Left kidney (tissue), 1 donor: ENCODE measurements at regions not wholly inside any gene's neighbourhood (a gene's known extent, or its start where the extent isn't known, plus 50 kb on each side); places are given as distances from the start of the nearest gene placed in this dataset.
A peak's percentile ranks its signal among the peaks of the same experiment; 100 is the strongest.

Experiments used
- DNase-seq: peaks from one replicate; pipeline ENCODE4 v3.0.0-alpha.2; 2013

- no peak for DNase-seq
These were observed 733.8 kb upstream of the ALCAM start for GRCh38 chr3:104632947-104633346.

GRCh38 chr3:104635872-104636580, 730.7 kb upstream of the ALCAM start:
- DNase-seq = no peak

GRCh38 chr3:104642827-104643226, 723.9 kb upstream of the ALCAM start:
- DNase-seq = peak; percentile 14

- no peak for DNase-seq
These were observed 720.5 kb upstream of the ALCAM start for GRCh38 chr3:104646196-104646595.

GRCh38 chr3:104648823-104649222, 717.9 kb upstream of the ALCAM start:
- no peak for DNase-seq

- DNase-seq = no peak
These were observed 697.6 kb upstream of the ALCAM start for GRCh38 chr3:104669083-104669482.

- no peak for DNase-seq
These were observed 694.4 kb upstream of the ALCAM start for GRCh38 chr3:104672331-104672730.

- DNase-seq = no peak
These were observed 692.7 kb upstream of the ALCAM start for GRCh38 chr3:104673981-104674380.

GRCh38 chr3:104676241-104676640, 690.5 kb upstream of the ALCAM start:
- no peak for DNase-seq

- DNase-seq = no peak
These were observed 688.8 kb upstream of the ALCAM start for GRCh38 chr3:104677932-104678331.

GRCh38 chr3:104685492-104685891, 681.2 kb upstream of the ALCAM start:
- no peak for DNase-seq

GRCh38 chr3:104687362-104687761, 679.3 kb upstream of the ALCAM start:
- DNase-seq = no peak

GRCh38 chr3:104696470-104696869, 670.2 kb upstream of the ALCAM start:
- DNase-seq = no peak

- no peak for DNase-seq
These were observed 655.3 kb upstream of the ALCAM start for GRCh38 chr3:104711406-104711805.

GRCh38 chr3:104715972-104716371, 650.7 kb upstream of the ALCAM start:
- no peak for DNase-seq

GRCh38 chr3:104717828-104718196, 648.9 kb upstream of the ALCAM start:
- DNase-seq = no peak

- no peak for DNase-seq
These were observed 643.7 kb upstream of the ALCAM start for GRCh38 chr3:104723000-104723399.

- DNase-seq = no peak
These were observed 635.6 kb upstream of the ALCAM start for GRCh38 chr3:104731074-104731473.

- DNase-seq = no peak
These were observed 632.1 kb upstream of the ALCAM start for GRCh38 chr3:104734627-104735026.

GRCh38 chr3:104735691-104736090, 631.0 kb upstream of the ALCAM start:
- no peak for DNase-seq

GRCh38 chr3:104738271-104738670, 628.4 kb upstream of the ALCAM start:
- DNase-seq = no peak

- no peak for DNase-seq
These were observed 625.8 kb upstream of the ALCAM start for GRCh38 chr3:104740874-104741379.

- no peak for DNase-seq
These were observed 624.7 kb upstream of the ALCAM start for GRCh38 chr3:104742044-104742443.

GRCh38 chr3:104745313-104745712, 621.4 kb upstream of the ALCAM start:
- DNase-seq = no peak
